Skin of body (tissue), 1 donor: ENCODE measurements at regions not wholly inside any gene's neighbourhood (a gene's known extent, or its start where the extent isn't known, plus 50 kb on each side); places are given as distances from the start of the nearest gene placed in this dataset.
"Not testable (repeated sequence)": the region's sequence is repeated elsewhere in the genome, so short reads cannot be mapped to it uniquely, and the experiment has no call there.

Experiments used
- DNase-seq: peaks from one replicate; lab custom pipeline; 2025; lab: John Stamatoyannopoulos, UW

DNA sequence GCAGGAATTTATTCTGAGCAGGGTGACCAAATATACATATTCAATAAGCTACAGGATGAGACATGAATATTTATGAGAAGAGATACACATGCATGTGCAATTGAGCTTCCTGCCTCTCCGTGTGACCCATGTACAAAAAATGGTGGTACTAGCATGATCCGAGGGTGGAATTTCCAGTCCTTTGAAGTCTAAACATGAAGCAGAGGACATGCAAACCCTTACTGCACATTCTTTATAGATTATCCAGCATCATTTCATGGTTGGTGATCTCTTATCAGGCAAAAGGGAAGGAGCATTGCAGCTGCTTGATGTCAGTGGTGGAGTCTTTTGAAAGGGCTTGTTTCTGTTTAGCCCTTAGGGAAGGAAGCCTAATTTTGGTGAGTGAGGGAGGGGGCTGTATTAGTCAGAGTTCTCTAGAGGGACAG is 448.6 kb downstream of the SETD4 start:
- no peak for DNase-seq

DNA sequence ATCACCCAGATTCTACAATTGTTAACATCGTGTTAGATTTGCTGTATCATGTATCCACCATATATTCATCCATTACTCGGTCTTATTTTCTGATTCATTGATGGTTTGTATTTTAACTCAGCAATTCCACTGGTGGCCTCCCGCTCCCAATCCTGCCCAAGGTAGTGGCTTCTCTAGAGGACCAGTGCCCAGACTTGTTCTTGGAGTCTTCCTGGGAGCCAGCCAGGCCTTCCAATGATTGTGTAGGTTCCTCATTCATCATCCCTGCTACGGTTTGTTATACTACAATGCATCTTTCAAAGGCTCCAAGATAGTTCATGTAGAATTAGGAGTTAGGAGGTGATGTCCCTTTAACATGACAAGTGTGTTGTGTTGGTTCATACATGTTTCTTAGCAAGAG is 451.1 kb downstream of the SETD4 start:
- no peak for DNase-seq

DNA sequence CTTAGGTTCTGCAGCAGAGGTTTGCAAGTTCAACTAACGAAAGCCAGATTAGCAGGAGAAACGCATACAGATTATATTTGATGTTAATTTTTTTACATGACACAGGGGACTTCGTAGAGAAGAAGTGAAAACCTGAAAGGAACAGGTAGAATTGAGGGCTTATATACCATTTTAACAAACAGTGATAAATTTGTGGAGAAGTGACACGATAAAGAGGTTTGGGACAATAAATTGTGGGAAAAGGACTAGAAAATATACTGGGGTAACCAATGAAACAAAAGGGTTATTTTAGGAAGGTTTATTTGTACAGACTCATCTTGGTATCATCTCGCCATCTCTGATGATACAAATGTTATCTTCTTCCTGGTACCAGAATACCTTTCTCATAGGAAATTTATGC is 452.9 kb downstream of the SETD4 start:
- no peak for DNase-seq

DNA sequence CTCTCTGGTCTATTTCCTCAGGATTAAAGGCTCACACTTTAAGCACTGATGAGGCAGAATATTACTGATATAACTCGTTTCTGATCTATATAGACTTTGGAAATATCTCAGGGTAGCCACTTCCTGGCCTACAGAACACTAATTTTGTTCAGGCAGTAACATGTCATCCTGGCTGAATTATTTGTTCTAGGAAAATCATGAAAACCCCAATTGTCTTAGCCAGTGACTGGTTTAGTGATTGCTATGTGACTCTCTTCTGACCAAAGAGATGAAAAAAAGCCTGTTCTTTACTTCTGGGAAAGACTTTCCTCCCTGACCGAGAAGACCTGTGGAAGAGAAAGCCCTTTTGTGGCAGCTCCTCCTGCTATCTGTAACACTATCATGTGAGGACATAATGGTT is 453.7 kb downstream of the SETD4 start:
- no peak for DNase-seq

DNA sequence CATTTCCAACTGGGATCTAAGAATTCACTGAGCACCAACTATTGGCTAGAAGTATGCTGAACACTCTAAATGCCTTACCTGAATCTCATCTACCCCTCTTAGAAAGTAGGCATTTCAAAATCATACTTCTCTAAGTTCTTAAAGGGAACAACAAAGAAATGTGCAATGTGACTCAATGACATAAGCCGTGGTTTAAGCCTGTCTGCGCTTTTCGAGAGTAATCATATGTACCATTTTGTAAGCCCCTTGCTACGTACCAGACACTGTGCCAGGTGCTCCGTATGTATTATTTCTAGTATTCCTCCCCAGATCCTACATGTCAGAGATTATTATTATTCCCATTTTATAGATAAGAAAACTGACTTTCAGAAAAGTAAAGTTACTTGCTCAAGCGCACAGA is 454.2 kb downstream of the SETD4 start:
- DNase-seq = no peak

DNA sequence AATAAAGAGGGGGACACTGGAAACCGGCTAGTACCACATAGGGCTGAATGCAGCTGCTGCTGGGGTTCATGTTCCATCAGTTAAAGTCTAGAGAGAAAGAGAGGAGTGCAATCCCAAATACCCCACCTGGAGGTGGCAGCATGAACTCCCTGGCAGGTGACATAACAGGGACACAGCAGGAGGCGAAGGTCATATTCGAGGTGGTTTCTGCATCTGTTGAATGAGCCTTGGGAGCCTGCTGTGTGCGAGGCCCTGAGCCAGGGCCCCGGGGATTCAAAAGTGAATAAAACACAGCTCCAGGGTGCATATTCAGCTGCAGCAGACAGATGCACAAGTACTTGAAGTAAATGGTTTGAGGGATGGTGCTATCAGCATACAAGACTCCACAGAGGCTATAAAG is 456.8 kb downstream of the SETD4 start:
- no peak for DNase-seq

DNA sequence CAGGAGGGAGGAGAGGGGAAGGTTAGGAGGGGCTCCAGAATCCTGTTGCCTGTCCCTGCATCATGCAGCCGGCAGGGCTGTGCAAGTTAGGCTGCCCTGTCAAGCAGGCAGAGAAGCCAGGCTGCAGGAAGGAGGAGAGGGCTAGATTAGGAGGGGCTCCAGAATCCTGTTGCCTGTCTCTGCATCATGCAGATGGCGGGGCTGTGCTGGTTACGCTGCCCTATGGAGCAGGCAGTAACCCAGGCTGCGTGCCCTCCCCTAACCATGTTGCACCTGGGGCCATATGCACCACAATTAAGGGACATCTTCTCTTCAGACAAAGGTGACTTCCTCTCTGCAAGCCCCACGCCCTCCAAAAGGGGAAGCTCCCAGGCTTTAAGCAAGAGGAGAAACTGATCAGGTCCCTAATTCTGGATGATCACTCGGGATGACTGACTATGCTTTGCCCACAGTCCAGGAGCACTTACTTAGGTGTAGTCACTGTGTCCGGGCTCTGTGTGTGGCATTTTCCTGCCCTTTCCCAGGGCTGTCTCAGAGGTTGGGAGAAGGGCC is 457.4 kb downstream of the SETD4 start:
- no peak for DNase-seq

DNA sequence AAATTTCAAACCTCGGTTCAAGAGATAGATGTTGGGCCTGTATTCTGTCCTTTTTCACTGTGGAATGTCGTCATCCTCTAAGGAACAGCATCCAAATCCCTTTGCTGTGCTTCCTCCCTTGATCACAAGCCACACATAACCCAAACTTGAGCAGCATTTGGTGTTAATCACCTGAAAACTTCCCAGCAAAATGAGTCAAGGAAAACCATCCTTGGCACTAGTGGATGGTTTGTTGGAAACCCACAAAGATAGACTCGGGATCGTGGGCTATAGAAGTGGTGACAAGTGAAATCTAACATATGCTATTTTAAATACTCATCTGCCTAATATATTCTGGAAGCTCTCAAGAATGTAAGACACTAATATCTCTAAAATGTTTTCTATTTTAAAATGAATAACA is 459.1 kb downstream of the SETD4 start:
- DNase-seq = no peak

DNA sequence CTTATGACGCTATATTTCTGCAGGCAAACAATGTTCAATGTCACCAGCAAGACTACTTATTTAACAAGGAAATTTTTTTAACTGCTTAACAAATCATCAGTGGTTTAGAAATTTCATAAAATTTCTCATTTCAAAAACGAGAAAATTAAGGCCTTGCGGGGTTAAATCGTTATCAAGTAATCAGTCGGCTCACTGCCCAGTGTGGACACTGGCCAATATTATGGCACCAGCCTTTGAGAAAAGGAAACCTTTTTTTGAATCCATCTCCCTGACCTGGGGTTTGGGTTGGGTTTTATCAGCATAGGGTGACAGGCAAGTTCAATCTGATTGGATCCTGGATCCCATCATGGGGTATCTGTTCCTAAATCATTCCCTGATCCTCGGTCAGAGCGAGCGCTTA is 461.2 kb downstream of the SETD4 start:
- DNase-seq = no peak

DNA sequence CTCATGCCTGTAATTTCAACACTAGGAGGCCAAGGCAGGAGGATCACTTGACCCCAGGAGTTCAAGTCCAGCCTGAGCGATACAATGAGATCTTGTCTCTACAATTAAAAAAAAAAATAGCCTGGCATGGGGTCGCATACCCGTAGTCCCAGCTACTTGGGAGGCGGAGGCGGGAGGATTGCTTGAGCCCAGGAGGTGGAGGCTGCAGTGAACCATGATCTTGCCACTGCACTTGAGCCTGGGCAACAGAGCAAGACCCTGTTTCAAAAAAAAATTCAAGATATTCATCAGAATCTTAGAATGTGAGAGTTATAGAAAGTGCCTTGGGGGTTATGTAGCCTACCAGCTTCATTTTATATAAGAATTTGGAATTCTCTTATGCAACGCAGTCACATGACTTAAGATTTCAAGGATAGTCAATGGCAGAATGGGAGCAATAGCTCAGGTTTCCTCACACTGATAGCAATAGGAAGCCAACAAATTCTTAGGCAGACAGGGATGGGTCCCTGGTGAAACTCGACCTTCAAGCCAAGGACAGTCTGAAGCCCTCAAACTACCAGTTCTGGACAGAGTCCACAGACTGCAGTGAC is 462.5 kb downstream of the SETD4 start:
- DNase-seq = no peak

DNA sequence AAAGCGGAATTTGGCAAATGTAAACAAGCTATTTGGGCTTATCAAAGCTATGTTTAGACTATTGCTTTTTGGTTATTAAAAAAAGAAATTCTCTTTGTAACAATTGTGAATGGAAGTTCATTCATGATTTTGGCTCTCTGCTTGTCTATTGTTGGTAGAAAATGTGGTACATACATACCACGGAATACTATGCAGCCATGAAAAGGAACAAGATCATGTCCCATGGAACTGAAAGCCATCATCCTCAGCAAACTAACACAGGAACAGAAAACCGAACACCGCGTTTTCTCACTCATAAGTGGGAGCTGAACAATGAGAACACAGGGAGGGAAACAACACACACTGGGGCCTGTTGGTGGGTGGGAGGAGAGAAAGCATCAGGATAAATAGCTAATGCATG is 465.4 kb downstream of the SETD4 start:
- DNase-seq = no peak

DNA sequence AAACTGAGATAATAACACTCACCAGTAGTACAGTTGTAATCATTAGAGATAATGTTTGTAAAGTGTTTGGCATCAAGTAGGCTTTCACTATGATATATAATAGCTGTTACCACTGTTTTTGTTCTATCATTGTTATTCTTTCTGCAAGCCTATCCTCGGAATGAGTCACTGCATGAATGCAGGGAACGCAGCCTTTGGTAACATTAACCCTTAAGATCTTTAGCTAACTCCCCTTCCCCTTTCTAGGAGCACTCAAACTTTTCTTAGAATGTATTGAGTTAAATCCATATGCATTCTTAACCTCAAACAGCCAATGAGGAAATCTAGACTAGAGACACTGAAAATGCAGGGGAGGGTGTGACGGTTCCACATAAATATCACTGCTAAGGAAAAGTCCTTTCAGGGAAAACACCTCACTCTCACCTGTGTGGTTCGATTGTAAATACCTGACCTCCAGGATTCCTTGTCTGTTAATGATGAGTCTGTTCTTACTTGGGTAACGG is 467.3 kb downstream of the SETD4 start:
- no peak for DNase-seq

DNA sequence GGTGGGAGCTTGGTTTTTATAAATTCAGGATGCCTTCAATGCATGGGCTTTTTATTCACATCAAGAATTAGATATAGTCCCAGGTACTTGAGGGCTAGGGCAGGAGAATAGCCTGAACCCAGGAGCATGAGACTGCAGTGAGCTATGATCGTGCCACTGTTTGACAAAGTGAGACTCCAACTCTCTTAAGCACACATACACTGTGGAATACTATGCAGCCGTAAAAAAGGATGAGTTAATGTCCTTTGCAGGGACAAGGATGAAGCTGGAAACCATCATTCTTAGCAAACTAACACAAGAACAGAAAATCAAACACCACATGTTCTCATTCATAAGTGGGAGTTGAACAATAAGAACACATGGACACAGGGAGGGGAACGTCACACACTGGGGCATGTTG is 470.0 kb downstream of the SETD4 start:
- not testable (repeated sequence) for DNase-seq

DNA sequence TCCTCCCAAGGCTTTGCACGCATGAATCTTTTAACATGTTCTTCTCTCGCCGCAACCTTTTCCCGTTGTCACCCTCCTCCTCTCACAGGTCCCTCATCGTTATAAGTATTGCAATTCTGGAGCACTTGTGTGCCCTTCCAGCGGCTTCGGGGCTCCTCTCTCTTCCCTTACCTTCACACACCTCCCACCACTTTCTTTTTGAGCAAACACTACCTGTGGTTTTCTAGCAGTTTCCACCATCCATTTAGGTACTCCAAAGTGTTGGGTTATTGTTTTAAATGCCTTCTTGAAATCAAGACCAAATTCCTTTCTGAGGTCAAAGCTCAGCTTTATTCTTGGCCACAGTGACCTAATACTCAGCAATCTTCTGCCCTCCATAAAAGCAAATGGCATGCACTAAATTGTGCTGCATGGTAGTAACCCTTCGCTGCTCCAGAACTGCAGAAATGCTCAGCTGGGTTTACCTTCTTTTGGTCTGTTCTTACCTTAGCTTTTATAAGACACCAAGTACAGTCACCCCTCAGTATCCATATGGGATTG is 472.4 kb downstream of the SETD4 start:
- DNase-seq = no peak

DNA sequence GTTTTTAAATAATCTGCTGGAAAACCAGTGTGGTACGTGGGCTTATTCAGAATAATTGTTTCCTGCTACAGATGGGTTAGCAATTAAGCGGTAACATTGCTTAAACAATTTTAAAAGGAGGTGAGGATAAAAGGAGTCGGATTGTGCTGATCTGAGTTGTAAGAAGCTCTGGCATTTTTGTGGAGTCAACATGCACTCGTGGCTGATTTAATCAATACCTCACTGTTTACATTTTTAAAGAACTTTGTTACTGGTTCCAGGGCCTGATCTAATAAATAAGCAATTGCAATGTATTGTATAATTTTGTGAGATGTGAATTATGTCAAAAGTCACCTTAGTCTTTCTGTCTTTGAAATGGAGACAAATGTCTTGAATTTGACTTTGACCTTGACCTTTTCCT is 474.0 kb downstream of the SETD4 start:
- DNase-seq = no peak

DNA sequence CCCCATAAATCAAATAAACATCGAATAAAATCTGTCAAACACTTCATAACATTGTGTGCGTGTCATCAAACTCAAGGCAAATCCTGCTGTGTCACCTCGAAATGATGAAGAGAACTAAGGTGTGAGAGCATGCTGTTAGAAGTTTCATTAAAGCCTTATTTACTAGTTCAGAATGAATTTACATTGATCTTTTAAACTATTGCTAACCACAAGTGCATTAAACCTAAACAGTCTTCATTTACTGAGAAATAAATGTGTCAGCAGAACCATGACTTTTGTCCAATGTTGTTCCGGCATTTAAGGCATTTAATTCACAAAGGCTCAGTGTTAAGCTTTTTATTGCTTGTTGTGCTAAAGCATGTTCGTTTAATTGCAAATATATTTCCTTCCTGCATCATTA is 474.4 kb downstream of the SETD4 start:
- DNase-seq = no peak

DNA sequence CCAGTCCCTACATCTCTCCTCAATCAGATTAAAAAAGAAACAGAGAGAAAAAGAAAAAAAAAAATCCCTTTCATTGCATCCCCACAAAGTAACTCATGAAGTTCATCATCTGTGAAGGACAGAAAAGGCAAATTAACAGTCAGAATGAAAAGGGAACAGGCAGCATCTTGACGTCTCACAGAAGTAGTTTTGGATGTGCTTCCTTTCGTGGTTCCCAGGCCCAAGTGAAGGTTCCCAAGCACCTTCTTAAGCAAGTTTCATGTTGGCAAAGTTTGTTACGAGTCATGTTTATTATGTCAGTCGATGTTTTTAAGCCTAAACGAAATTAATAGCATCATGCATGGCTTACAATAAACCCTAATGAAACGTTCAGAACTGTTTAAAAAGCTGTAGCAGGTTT is 475.2 kb downstream of the SETD4 start:
- DNase-seq = no peak

DNA sequence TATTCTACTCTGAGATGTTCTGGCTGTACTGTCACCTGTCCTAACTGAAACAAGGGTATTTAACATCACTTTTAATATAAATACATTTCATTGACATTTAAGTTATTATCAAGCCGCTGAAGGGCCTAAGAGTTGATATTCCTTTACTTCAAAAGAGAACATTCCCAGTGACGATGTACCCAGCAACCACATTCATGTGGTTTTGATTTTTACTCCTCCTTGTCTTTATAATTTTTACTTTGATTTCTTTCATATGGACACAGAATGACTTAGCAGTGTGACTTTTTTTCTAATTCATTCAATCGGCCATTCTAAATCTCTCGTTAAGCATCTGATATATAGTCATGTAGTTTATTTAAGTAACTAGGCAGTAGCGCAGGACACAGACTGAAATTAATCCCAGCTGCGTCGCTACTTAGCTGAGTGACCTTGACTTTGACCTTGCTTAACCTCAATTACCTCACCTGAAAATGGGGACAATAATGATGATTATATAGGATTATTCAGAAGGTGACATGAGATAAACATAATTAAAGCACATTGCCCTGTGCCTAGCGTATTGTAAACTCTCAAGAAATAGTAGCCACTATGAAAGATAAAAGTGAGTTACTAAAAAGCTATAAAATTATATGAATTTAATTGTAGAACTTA is 476.6 kb downstream of the SETD4 start:
- no peak for DNase-seq

DNA sequence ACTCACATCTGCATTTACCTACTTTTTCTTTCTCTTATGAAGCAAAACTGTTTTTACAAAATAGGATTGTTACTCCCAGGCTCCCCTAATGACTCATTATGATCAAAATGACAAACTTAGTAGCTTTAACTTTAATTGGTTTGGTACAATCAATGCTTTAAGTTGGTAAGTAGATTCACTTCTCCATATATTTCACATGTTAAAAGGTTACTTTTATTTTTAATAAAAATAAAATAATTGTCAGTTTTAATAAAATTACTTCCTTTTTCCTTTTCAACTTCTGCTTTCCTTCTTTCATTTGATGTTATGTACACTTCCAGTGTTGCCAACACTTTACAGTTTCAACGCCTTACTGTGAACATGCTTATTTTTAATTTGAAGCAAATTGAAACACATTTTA is 477.6 kb downstream of the SETD4 start:
- DNase-seq = no peak

DNA sequence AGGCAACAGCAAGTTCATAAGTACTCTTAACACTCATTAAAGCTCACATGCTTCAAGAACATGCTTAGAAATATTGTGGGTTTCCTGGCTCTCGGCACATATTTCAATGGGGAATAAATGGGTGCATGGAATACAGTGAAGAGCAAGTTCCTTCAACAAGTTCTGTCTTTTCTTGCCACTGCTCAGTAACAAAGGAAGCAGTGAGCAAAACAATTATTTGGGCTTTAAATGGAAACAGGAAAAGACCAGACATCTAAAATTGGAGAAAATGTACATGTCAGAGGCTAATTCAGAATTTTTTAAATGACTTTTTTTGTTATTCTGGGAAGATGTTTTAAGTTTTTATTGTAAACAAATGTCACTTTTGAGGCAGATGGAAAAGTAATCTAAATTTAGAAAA is 478.7 kb downstream of the SETD4 start:
- no peak for DNase-seq

DNA sequence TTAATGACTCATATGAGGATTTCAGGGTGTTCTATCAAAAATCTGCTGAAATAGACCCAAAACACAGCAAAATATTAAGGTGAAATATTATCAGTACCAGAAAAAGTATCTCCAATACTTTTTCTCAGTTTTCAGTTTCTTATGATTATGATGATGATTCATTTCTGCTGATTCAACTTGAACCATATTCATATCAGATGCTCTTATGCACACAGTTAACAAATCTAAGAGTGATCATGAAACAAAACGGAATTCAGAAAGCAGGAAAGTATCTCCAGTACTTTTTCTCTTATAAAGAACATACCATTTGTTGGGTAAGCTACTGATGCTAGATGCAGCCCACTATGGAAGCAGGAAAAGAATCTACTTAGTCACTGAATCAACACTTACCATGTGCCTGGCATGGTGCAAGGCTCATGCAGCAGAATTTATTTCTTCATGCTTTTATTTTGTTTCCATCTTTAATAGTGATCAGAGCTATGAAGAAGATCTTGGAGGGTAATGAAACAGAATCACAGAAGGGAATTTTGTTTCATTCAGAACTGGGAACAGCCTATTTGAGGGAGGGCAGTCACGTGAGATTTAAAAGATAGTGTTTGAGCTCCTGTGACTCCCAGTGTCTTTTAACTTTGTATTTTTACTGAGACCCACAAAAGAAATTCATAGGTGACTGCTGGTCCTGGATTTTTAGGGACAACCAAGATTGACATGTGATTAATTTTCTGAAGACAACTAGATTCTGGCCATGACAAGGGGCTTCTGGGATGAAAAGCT is 480.6 kb downstream of the SETD4 start:
- no peak for DNase-seq

DNA sequence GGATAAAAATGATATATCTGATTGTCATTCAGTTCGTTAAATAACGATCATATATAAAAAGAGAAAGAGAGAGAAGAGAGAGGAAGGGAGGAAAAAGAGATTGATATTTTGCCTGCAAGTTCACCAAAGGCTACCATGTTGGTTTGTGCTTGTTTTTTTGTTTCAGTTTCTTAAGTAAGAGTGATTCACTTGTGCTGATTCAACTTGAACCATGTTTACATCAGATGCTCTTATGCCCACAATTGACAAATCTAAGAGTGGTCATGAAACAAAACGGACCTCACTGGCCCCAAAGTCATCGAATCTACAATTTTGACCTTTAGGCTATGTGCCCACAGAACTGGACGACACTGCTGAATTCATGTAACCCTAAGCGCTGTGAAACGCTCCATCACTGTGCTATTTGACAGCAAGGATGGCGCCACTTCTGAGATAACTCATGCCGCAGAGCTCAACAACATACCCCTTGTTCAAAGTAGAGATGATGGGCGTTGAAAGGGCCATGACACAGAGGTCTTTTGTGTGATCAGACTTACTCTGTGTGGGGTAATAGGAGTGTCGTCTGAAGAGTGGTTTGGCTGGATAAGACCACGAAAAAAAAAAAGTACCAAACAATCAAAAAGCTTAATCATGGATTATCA is 481.4 kb downstream of the SETD4 start:
- DNase-seq = no peak
